ENCODE measurements at regions not wholly inside any gene's neighbourhood (a gene's known extent, or its start where the extent isn't known, plus 50 kb on each side); places are given as distances from the start of the nearest gene placed in this dataset.

GRCh38 chr20:22446613-22447446 is 137.5 kb downstream of the FOXA2 start:
- Mint-ChIP-seq H3K4me3 (no peak overlapping the region), H3K4me1 (ENCODE audit: low read depth) (no peaks in the 10 kb centered on the region), H3K9me3 (peaks cover 3% of the 10 kb centered on the region), H3K36me3 (ENCODE audit: insufficient read depth) (no peaks in the 10 kb centered on the region), H3K27me3 (ENCODE audit: low read depth) (no peaks in the 10 kb centered on the region)
- no peak for DNase-seq
- ATAC-seq = no peak

DNA sequence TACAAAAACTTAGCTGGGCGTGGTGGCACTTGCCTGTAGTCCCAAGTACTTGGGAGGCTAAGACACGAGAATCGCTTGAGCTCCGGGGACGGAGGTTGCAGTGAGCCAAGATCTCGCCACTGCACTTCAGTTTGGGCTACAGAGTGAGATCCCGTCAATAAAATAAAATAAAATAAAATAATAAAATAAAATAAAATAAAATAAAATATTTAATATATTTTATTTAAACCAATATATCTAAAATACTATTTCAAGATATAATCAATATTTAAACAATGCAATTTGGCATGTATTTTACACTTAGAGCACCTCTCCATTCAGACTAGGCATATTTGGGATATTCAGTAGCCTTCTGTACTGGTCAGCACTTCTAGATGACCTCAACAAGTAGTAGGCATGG is 142.1 kb downstream of the FOXA2 start:
- Mint-ChIP-seq H3K4me3 (no peak overlapping the region), H3K36me3 (ENCODE audit: insufficient read depth) (no peaks in the 10 kb centered on the region), H3K9me3 (no peaks in the 10 kb centered on the region), H3K4me1 (ENCODE audit: low read depth) (no peaks in the 10 kb centered on the region), H3K27me3 (ENCODE audit: low read depth) (peaks cover 2% of the 10 kb centered on the region)
- no peak for ATAC-seq
- no peak for DNase-seq

- Mint-ChIP-seq H3K9me3 (peaks cover 5% of the 10 kb centered on the region), H3K27me3 (ENCODE audit: low read depth) (peaks cover 2% of the 10 kb centered on the region), H3K4me3 (no peak overlapping the region), H3K4me1 (ENCODE audit: low read depth) (no peaks in the 10 kb centered on the region), H3K36me3 (ENCODE audit: insufficient read depth) (no peaks in the 10 kb centered on the region)
- ATAC-seq (no peak), DNase-seq (no peak)
Observed at GRCh38 chr20:22438926-22439325, 145.4 kb downstream of the FOXA2 start.

DNA sequence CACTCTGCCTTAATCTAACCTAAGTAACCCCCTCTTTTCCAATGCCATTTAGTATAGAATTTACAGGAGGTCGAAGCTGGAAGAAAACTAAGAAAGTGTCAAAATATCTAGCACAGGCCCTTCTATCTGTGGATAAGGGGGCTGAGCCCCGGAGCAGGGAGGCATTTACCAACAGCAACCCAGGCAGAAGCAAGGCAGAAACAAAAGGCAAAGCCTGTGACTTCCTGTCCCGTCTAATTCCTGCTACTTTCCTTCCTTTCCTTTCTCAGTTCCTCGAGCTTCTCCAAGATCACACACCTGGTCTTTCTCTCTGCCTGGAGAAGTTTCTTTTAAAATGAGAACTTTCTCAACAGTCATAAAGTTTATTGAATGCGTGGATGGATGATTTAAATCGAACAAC is 146.0 kb downstream of the FOXA2 start:
- no peak for ATAC-seq
- Mint-ChIP-seq H3K9me3 (peaks cover 5% of the 10 kb centered on the region), H3K4me1 (ENCODE audit: low read depth) (no peaks in the 10 kb centered on the region), H3K36me3 (ENCODE audit: insufficient read depth) (no peaks in the 10 kb centered on the region), H3K27me3 (ENCODE audit: low read depth) (peaks cover 2% of the 10 kb centered on the region), H3K4me3 (no peak overlapping the region)
- DNase-seq = no peak

DNA sequence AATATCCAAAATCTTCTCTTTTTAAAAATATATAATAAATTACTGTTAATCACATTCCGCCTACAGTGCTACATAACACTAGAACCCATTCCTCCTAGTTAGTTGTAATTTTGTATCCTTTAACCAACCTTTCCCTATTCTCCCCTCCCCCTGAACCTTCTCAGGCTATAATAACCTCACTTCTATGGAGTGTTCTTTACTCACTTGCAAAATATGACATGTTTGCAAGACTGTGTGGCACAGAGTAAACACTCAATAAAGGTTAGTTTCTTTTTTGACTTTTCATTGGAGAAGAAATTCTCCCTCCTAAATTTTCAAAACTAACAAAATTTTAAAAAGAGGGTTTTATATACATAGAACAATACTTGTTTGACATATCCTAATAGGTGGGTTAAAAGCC is 147.0 kb downstream of the FOXA2 start:
- ATAC-seq = no peak
- Mint-ChIP-seq H3K27me3 (ENCODE audit: low read depth) (peaks cover 2% of the 10 kb centered on the region), H3K4me3 (no peak overlapping the region), H3K36me3 (ENCODE audit: insufficient read depth) (no peaks in the 10 kb centered on the region), H3K4me1 (ENCODE audit: low read depth) (no peaks in the 10 kb centered on the region), H3K9me3 (peaks cover 5% of the 10 kb centered on the region)
- DNase-seq = no peak

- Mint-ChIP-seq H3K27me3 (ENCODE audit: low read depth) (no peaks in the 10 kb centered on the region), H3K9me3 (peaks cover 9% of the 10 kb centered on the region), H3K4me3 (no peak overlapping the region), H3K36me3 (ENCODE audit: insufficient read depth) (no peaks in the 10 kb centered on the region), H3K4me1 (ENCODE audit: low read depth) (no peaks in the 10 kb centered on the region)
- DNase-seq (no peak), ATAC-seq (no peak)
Observed at GRCh38 chr20:22431419-22431818, 153.0 kb downstream of the FOXA2 start.

- Mint-ChIP-seq H3K9me3 (peaks cover 9% of the 10 kb centered on the region), H3K4me3 (no peak overlapping the region), H3K36me3 (ENCODE audit: insufficient read depth) (no peaks in the 10 kb centered on the region), H3K27me3 (ENCODE audit: low read depth) (no peaks in the 10 kb centered on the region), H3K4me1 (ENCODE audit: low read depth) (no peaks in the 10 kb centered on the region)
- no peak for ATAC-seq
- DNase-seq = no peak
Observed at GRCh38 chr20:22430746-22431168, 153.6 kb downstream of the FOXA2 start.

- Mint-ChIP-seq H3K4me3 (no peak overlapping the region), H3K4me1 (ENCODE audit: low read depth) (no peaks in the 10 kb centered on the region), H3K36me3 (ENCODE audit: insufficient read depth) (no peaks in the 10 kb centered on the region), H3K27me3 (ENCODE audit: low read depth) (no peaks in the 10 kb centered on the region), H3K9me3 (peaks cover 9% of the 10 kb centered on the region)
- ATAC-seq (no peak), DNase-seq (no peak)
Observed at GRCh38 chr20:22430154-22430745, 154.1 kb downstream of the FOXA2 start.

DNA sequence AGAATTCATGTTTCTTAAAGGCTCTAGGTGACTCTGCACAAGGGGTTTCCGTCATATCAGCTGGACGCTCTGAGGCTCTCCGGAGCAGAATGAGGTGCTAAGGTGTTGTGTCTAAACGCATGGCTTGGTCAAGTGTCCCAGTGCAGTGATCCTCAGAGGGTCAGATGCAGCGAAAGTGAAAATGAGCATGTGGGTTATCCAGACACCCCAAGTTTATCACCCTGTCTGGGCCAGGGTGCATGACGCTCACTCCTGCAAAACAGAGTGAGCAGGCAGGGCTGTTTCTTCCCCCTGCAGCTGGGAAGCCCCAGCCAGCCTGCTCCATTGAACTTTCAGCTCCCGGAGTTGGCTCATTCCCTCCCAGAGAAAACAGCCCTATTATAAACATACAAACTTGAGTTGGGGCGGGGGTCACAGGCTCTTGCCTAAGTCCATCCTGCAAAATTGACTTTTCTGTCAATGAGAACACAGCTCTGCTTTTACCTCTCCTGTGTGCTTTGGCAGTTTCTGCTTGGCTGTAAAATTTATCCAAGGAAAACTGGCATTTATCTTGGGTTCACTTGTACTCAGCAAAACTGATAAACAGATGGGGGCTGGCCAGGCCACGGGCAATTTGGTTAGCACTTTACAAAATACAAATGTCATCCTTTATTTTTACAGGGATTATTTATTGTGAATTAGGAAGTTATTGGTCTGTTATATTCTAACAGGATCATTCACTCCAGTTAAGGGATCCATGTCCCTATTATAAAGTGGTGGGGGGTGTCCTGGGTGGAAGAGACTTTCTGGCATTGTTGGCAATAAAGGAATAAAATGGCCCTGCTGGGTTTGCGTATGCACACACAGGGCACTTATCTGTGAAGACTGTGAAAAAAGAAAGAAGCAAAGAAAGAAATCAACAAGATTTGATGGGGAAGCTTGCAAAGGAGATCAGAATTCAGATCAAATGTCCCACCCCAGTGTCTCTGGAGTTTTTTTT is 154.9 kb downstream of the FOXA2 start:
- no peak for ATAC-seq

GRCh38 chr20:22428051-22428450 is 156.3 kb downstream of the FOXA2 start:
- peaks cover 2% of the 10 kb centered on the region for H3K27me3 Mint-ChIP-seq (ENCODE audit: low read depth)
- peaks cover 4% of the 10 kb centered on the region for H3K9me3 Mint-ChIP-seq
- no peaks in the 10 kb centered on the region for H3K36me3 Mint-ChIP-seq (ENCODE audit: insufficient read depth)
- no peak for ATAC-seq
- no peaks in the 10 kb centered on the region for H3K4me1 Mint-ChIP-seq (ENCODE audit: low read depth)
- H3K4me3 Mint-ChIP-seq = no peak overlapping the region
- no peak for DNase-seq

More for the DNA sequence above, 154.9 kb downstream of the FOXA2 start:
- H3K9me3 Mint-ChIP-seq = peaks cover 4% of the 10 kb centered on the region
- H3K27me3 Mint-ChIP-seq (ENCODE audit: low read depth) = no peaks in the 10 kb centered on the region
- H3K4me1 Mint-ChIP-seq (ENCODE audit: low read depth) = no peaks in the 10 kb centered on the region
- no peaks in the 10 kb centered on the region for H3K36me3 Mint-ChIP-seq (ENCODE audit: insufficient read depth)
- H3K4me3 Mint-ChIP-seq = no peak overlapping the region
- DNase-seq = no peak

GRCh38 chr20:22426772-22427171 is 157.6 kb downstream of the FOXA2 start:
- ATAC-seq = no peak
- no peaks in the 10 kb centered on the region for H3K4me1 Mint-ChIP-seq (ENCODE audit: low read depth)
- no peak for DNase-seq
- H3K4me3 Mint-ChIP-seq = no peak overlapping the region
- H3K36me3 Mint-ChIP-seq (ENCODE audit: insufficient read depth) = no peaks in the 10 kb centered on the region
- H3K27me3 Mint-ChIP-seq (ENCODE audit: low read depth) = peaks cover 2% of the 10 kb centered on the region
- H3K9me3 Mint-ChIP-seq = peaks cover 4% of the 10 kb centered on the region

DNA sequence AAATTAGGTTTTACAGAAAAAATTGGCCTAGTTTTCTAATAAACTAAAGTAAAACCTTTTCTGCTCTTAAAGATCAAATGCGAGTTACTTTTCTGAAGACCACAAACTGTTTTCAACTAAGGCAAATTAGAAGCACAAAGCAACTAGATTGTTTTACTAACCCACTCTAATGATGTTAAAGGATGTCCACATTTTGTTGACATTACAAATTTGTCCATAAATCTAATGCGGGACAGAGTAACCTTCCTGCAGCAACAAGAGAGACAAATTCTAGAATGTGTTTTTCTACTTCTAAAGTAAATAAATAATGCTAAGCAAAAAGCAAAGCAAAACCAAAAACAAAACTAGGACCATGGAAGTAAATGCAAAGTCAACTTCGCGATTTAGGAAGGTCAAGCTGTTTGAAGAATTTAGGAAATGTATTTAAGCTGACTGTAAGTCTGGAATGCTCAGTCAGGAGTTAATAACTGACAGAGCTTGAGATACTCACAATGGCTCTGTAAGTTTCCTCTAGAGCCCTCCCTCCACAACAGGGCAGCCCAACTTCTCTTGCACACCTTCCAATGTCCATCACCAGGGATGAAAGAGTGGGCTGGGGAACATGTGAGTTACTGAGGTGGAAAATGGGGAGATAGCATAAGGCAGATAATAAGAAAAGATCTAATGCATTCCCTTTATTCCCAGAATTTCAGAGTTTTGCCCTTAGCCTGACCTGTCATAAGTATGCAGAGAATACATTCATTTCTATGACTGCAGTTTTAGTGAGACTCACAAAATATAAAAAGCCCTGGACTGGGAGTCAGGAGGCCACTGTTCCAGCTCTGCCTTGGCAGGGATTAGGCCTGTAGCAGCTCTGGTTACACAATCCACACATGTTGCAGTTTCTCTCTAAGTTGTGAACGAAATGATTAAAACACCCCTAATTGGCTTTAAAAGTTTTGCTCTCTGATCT is 158.8 kb downstream of the FOXA2 start:
- H3K4me1 Mint-ChIP-seq (ENCODE audit: low read depth) = no peaks in the 10 kb centered on the region
- peaks cover 2% of the 10 kb centered on the region for H3K27me3 Mint-ChIP-seq (ENCODE audit: low read depth)
- no peaks in the 10 kb centered on the region for H3K36me3 Mint-ChIP-seq (ENCODE audit: insufficient read depth)
- peaks cover 4% of the 10 kb centered on the region for H3K9me3 Mint-ChIP-seq
- DNase-seq (no peak), ATAC-seq (no peak)
- no peak overlapping the region for H3K4me3 Mint-ChIP-seq

DNA sequence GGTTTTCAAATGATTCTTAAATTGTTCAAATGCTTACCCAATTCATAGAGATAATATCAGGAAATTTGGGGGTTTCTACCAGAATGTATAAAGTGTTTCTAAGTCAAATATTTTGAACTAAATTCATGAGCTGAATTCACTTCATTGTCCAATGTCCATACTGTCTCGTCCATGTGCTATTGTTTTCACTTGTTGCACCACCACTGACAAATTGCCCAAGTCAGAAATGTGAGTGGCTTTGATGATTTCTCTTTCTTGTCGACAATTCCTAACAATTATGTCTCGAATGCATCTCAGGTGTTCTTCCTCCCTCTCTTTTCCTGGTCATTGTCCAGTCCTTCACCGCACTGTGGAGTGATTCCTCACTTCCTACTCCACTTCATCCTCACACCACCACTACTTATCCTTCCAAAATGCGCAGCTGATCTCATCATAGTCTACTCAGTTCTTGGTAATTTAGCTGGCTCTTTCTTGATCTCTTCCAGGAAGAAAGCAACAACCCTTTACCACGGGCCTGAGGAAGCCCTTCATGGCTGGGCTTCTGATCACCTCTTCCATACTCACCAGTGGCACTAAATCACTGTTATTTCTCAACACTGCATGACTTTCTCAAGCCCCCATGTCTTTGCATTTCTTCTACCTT is 161.1 kb downstream of the FOXA2 start:
- DNase-seq (no peak), ATAC-seq (no peak)
- Mint-ChIP-seq H3K27me3 (ENCODE audit: low read depth) (peaks cover 2% of the 10 kb centered on the region), H3K9me3 (no peaks in the 10 kb centered on the region), H3K4me1 (ENCODE audit: low read depth) (no peaks in the 10 kb centered on the region), H3K4me3 (no peak overlapping the region), H3K36me3 (ENCODE audit: insufficient read depth) (no peaks in the 10 kb centered on the region)

Measured in activated T-cell treated with anti-CD3 and anti-CD28 coated beads, Interleukin-2, amount 50 U/mL, for 4 hours (primary cell).